Sciatic nerve (tissue), 2 donors: ENCODE measurements at regions not wholly inside any gene's neighbourhood (a gene's known extent, or its start where the extent isn't known, plus 50 kb on each side); places are given as distances from the start of the nearest gene placed in this dataset.
"Not testable (repeated sequence)": the region's sequence is repeated elsewhere in the genome, so short reads cannot be mapped to it uniquely, and the experiment has no call there.

Experiments used
- ATAC-seq: fragments of 200-7000 bp; cut with Tn5 transposase; one replicate; pipeline ENCODE4 v1.9.1; 2020; ENCODE audit warnings: mild to moderate bottlenecking, moderate library complexity
- DNase-seq: peaks from one replicate; pipeline ENCODE4 v3.0.0-alpha.2; 2020; ENCODE audit warnings: low spot score
- intact Hi-C: fragments of 100-400 bp; cut with DNase I; formaldehyde crosslinking; loops from one replicate; pipeline ENCODE4 v1.14.2; 2022
- donor health status: DM: no; HTN: no; CAD: no.
- donor health status: DM: no; HTN: no; CAD: no.

DNA sequence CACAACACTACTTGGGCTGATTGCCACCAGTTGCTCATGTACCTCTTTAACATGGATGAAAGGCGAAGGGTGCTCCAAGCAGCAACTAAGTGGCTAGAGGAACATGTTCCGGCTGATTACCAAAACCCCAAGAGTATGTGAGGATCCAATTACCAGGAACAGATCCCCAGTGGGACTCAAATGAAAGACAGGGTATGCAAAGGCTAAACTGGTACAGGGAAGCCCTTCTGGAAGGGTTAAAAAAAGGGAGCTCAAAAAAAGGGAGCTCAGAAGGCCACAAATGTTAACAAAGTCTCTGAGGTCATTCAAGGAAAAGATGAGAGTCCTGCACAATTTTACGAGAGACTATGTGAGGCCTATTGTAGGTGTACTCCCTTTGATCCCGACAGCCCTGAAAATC lies 604.7 kb downstream of the UQCRFS1 start:
- DNase-seq (no peak), ATAC-seq (no peak)
- intact Hi-C loops: no loop called here

GRCh38 chr19:28607066-28607583 lies 605.8 kb downstream of the UQCRFS1 start:
- DNase-seq (no peak), ATAC-seq (no peak)
- intact Hi-C loops: no loop called here

- no peak for ATAC-seq
- intact Hi-C loops: no loop called here
- no peak for DNase-seq
Observed at GRCh38 chr19:28606269-28607032, 606.5 kb downstream of the UQCRFS1 start.

- DNase-seq (no peak), ATAC-seq (no peak)
- intact Hi-C loops: no loop called here
Observed at GRCh38 chr19:28605501-28606268, 607.3 kb downstream of the UQCRFS1 start.

DNA sequence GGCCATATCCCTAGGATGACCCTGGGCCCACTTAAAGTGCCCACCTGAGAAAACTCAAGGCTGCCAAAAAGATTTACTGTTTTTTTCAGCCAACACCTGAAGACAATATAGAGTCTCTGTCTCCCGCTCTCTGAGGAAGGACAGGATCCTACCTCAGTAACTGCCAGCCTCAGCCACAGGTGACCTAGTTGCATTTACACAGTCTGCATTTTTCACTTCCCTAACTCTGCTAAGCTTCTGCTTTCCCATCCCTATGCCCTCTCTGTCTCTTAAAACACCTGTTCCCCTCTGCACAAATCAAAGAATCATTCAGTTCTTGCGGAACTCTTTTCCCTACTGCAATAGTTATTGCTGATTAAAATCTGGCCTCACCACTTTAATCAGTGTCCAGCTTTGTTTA lies 609.5 kb downstream of the UQCRFS1 start:
- ATAC-seq (no peak), DNase-seq (no peak)
- intact Hi-C loops: no loop called here

- DNase-seq (no peak), ATAC-seq (no peak)
- intact Hi-C loops: no loop called here
Observed at GRCh38 chr19:28602675-28603298, 610.2 kb downstream of the UQCRFS1 start.

GRCh38 chr19:28601723-28602440 lies 611.1 kb downstream of the UQCRFS1 start:
- no peak for ATAC-seq
- intact Hi-C loops: no loop called here
- no peak for DNase-seq

DNA sequence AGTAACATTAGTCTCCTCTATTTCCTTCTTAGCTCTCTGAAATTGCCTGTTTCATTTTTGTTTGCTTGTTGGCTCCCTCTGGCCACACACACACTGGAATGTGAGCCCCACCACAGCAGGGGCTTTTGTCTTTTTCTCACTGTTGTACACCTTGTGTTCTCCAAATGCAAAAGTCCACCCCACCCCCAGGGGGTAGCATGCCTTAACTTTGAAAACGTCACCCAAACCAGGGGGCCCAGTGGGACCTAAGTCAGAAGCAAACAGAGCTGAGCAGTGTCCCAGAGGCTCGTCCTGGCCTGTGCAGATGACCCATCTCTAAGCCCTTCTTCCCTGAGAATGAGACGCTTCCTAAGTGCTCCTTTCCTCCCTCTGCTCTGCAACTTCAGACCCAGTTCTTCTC lies 614.1 kb downstream of the UQCRFS1 start:
- ATAC-seq (no peak), DNase-seq (no peak)
- intact Hi-C loops: no loop called here

GRCh38 chr19:28596561-28597071 lies 616.3 kb downstream of the UQCRFS1 start:
- no peak for ATAC-seq
- intact Hi-C loops: no loop called here
- no peak for DNase-seq

GRCh38 chr19:28595722-28596480 lies 617.0 kb downstream of the UQCRFS1 start:
- intact Hi-C loops: no loop called here

DNA sequence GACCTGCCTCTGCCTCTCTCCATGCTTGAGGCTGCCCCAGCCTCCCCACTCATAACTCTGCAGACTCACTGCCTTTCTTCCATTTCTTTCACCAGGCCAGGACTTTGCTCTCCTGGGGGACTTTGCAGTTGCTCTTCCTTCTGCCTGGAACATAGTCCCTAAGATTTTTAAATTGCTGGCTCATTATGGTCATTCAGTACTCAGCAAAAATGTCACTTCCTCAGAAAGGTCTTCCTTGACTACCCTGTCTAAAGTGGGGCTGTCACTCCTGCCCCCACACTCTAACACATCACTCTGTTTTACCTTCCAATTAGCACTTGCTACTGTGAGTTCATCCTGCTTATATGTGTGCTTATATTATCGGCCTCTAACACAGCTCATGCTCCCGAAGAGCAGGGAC lies 618.2 kb downstream of the UQCRFS1 start:
- no peak for DNase-seq
- intact Hi-C loops: no loop called here
- no peak for ATAC-seq

More at GRCh38 chr19:28595722-28596480, 617.0 kb downstream of the UQCRFS1 start:
- no peak for DNase-seq
- no peak for ATAC-seq

DNA sequence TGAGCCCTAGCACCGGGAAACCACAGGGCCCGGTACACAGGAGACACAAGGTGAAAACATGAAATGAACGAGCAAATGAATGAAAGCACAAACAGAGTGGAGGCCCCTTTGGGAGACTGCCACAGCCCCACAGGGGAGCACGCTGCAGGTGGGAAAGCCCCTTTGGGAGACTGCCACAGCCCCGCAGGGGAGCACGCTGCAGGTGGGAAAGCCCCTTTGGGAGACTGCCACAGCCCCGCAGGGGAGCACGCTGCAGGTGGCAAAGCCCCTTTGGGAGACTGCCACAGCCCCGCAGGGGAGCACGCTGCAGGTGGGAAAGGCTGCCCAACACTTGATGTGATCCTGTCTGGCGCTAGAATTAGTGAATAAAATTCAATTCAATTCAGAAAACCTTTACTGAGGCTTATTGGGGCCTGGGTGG lies 623.0 kb downstream of the UQCRFS1 start:
- not testable (repeated sequence) for DNase-seq, ATAC-seq
- intact Hi-C loops: loop anchor here (5.0 kb wide), 1 partner anchor 1167 kb away; no protein-coding TSS in a partner anchor

- DNase-seq (no peak), ATAC-seq (no peak)
- intact Hi-C loops: loop anchor here (5.0 kb wide), 1 partner anchor 1171 kb away; no protein-coding TSS in a partner anchor
Observed at GRCh38 chr19:28586474-28586873, 626.5 kb downstream of the UQCRFS1 start.

DNA sequence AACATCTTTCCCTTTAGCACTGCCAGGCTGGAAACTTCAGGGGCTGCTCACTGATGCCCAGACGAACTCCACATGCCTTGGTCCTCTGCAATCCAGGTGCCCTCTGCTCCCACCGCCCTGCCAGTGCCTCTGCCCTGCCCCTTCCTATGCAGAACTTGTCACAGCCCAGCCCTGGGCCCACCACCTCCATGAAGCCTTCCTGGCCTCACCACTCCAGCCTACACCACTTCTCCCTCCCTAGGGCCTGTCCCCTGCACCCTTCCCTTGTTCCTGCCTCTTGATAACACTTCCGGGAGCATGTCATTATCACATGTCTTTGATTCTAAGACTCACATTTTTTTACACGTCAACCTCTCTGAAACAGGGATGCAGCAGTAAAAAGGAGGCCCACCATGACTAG lies 627.2 kb downstream of the UQCRFS1 start:
- intact Hi-C loops: loop anchor here (5.0 kb wide), 1 partner anchor 1172 kb away; no protein-coding TSS in a partner anchor
- ATAC-seq (no peak), DNase-seq (no peak)

GRCh38 chr19:28583713-28584112 lies 629.2 kb downstream of the UQCRFS1 start:
- intact Hi-C loops: no loop called here
- DNase-seq (no peak), ATAC-seq (no peak)

GRCh38 chr19:28583242-28583641 lies 629.7 kb downstream of the UQCRFS1 start:
- intact Hi-C loops: no loop called here
- DNase-seq (no peak), ATAC-seq (no peak)

DNA sequence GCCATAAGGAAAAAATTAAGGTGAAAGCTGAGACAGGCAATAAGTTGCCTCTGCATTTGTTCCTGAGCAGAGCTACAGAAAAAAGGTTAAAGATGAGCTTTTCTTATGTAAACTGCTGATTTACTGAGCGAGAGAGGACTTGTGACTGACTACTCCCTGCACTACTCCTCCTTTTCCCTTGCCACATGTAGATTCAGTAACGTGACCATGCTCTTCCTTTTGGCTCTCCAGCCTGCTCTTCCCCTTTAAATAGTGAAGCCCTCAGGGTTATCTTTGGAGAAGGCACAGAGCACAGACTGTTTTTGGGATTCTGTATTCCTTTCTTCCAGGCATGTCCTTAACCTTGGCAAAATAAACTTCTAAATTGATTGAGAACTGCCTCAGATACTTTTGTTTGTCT lies 630.2 kb downstream of the UQCRFS1 start:
- no peak for DNase-seq
- ATAC-seq: no peak
- intact Hi-C loops: no loop called here

DNA sequence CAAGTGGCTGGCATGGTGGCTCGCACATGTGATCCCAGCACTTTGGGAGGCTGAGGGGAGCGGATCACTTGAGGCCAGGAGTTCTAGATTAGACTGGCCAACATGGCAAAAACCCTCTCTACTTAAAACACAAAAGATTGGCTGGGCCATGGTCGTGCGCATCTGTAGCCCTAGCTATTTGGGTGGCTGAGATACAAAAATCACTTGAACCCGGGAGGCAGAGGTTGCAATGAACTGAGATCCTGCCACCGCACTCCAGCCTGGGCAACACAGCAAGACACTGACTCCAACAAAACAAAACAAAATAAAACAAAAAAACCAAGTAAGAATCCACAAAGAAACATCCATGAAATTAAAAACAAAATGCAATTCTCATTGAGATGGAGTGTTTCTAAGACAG lies 630.6 kb downstream of the UQCRFS1 start:
- DNase-seq (no peak), ATAC-seq (no peak)
- intact Hi-C loops: no loop called here
